HUES6 (cell line): ENCODE measurements at regions not wholly inside any gene's neighbourhood (a gene's known extent, or its start where the extent isn't known, plus 50 kb on each side); places are given as distances from the start of the nearest gene placed in this dataset.

ENCODE experiments used
- H3K27ac ChIP-seq: 2 replicates; pipeline ENCODE4 v1.7.0; 2013; ENCODE audit warnings: low read depth, mild to moderate bottlenecking, low read length, inconsistent platforms
- H3K27me3 ChIP-seq: 2 replicates; pipeline ENCODE4 v1.6.1; 2013; ENCODE audit warnings: low read length; ENCODE audit not compliant: control insufficient read depth, insufficient read depth
- H3K36me3 ChIP-seq: 2 replicates; pipeline ENCODE4 v1.6.1; 2013; ENCODE audit warnings: low read length; ENCODE audit not compliant: control insufficient read depth, insufficient read depth
- H3K4me1 ChIP-seq: 2 replicates; pipeline ENCODE4 v1.6.1; 2013; ENCODE audit warnings: low read length; ENCODE audit not compliant: control insufficient read depth, insufficient read depth
- H3K4me3 ChIP-seq: 2 replicates; pipeline ENCODE4 v1.5.1; 2013; ENCODE audit warnings: low read depth, low read length
- H3K9ac ChIP-seq: one replicate; pipeline ENCODE4 v1.6.1; 2013; ENCODE audit warnings: mild to moderate bottlenecking, low read length
- H3K9me3 ChIP-seq: 2 replicates; pipeline ENCODE4 v1.6.1; 2013; ENCODE audit warnings: low read depth, low read length; ENCODE audit not compliant: control insufficient read depth, insufficient read depth

DNA sequence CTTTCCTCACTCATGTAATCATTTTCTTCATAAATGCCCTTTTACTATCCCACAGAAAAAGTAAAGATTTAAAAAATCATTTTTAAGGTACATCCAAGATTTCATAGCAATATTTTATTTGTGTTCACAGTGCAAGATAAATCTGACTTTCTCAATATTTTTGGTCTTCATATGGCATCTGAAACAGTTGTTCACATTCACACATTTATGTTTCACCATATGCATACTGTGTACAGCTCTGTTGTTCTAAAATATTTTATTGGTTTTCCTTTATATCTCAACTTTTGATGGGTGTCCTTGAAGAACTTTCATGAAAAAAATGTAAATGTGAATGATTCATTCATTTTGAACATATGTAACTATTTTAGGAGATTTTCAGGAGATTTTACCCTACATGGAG lies 348.7 kb downstream of the SNAPC1 start:
- Histone ChIP-seq H3K27me3 (peaks cover 21% of the 10 kb centered on the region), H3K4me1 (peaks cover 5% of the 10 kb centered on the region; the same call in 1 of the 2 replicates), H3K36me3 (no peaks in the 10 kb centered on the region), H3K9me3 (no peaks in the 10 kb centered on the region), H3K9ac (no peak overlapping the region), H3K27ac (no peak overlapping the region), H3K4me3 (no peak overlapping the region)

DNA sequence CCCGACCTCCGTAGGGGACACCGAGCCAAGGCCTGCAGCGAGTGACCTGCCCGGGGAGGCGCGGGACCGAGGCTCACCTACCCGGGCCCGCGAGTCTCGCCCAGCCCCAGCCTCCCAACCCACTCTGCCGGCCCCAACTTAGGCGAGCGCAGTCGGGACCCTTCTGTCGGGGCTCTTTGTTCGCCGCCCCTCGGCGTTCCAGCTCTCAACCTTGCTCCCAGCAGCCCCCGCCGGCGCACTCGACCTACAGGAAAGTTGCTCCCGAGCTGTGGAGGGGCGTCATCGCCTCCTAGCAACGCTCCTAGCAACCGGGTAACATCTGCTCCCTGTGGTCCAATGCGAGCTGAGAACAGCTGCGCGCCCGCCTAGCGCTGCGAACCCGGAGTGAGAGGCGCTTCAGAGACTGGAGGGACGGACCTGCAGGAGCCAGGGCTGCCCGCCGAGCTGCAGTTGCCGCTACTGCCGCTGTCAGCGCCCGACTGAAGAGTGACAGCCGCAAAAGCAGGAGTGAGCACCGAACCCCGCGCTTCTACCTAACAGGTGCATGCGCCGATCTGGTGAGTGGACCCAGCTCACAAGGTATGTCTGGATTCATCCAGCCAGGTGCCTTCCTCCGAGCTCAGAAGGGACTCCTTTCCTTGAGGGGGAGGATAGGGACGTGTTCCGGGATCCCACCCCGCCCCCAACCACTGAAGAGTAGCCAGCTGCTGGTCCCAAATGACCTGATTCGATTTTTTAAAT lies 355.0 kb downstream of the SNAPC1 start:
- H3K9ac ChIP-seq, result no peak overlapping the region
- H3K4me1 ChIP-seq, result peaks cover 5% of the 10 kb centered on the region; the same call in 1 of the 2 replicates
- peak overlapping the region; percentile 70 for H3K4me3 ChIP-seq
- no peak overlapping the region for H3K27ac ChIP-seq
- H3K27me3 ChIP-seq, result peaks cover 72% of the 10 kb centered on the region
- no peaks in the 10 kb centered on the region for H3K36me3 ChIP-seq
- H3K9me3 ChIP-seq, result no peaks in the 10 kb centered on the region

DNA sequence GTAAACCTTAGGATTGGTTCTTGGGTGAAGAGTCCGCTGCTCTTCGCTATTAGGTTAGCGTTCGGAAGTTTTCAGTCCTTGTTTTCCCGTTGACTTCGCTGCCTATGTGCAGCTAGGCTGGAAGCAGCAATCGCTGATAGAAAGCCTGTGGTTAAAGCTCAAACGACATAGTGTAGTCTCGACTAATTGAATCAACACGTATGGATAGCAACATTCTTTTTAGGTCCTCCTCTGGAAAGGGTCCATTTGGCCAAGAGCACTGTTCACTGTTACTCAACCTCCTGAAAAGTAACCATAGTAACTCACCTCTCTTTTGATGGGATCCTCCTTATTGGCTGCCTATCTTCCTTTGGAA lies 355.5 kb downstream of the SNAPC1 start:
- Histone ChIP-seq H3K36me3 (no peaks in the 10 kb centered on the region), H3K9me3 (no peaks in the 10 kb centered on the region), H3K4me3 (peak overlapping the region; percentile 70), H3K27me3 (peaks cover 75% of the 10 kb centered on the region), H3K27ac (no peak overlapping the region), H3K4me1 (peaks cover 5% of the 10 kb centered on the region; the same call in 1 of the 2 replicates), H3K9ac (no peak overlapping the region)

DNA sequence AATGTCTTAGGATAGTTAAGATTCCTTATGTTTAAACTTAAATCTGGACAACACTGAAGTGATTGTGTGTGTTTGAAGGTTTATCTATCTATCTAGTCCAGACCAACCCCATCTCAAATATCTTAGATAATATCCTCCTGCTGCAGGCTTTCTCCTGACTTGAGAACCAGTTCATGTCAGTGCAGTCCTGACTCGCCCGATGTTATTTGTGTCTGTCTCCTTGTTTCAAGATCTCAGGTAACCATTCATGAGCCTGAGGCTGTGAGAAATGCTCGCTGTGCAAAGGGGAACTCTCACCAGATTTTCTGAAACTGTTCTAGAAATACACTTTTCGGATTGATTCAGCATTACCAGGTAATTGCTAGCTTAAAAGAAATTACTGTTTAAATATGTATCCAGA lies 356.2 kb downstream of the SNAPC1 start:
- H3K4me1 ChIP-seq, result no peaks in the 10 kb centered on the region; the same call in 1 of the 2 replicates
- no peak overlapping the region for H3K4me3 ChIP-seq
- no peaks in the 10 kb centered on the region for H3K9me3 ChIP-seq
- H3K27me3 ChIP-seq, result peaks cover 77% of the 10 kb centered on the region
- no peaks in the 10 kb centered on the region for H3K36me3 ChIP-seq
- no peak overlapping the region for H3K9ac ChIP-seq
- no peak overlapping the region for H3K27ac ChIP-seq

DNA sequence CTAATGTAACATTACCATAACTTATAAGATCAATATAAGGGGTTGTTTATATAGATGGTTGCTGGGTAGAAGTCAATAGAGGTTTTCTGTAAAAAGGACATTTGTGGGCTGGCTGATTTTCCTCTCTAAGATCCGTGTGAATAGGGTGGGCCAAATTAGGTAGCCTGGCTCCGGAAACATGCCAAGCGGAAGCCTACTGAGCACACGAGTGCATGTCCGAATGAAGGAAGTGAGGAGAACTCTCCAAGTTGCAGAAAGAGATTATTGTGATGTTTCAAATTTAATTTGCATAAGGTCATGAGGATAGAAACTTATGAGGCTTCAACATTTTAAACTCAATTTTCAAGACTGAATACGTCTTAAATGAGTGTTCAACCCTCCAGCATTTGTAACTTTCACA lies 356.7 kb downstream of the SNAPC1 start:
- Histone ChIP-seq H3K36me3 (no peaks in the 10 kb centered on the region), H3K4me3 (no peak overlapping the region), H3K9me3 (no peaks in the 10 kb centered on the region), H3K9ac (no peak overlapping the region), H3K4me1 (no peaks in the 10 kb centered on the region; the same call in 1 of the 2 replicates), H3K27ac (no peak overlapping the region), H3K27me3 (peaks cover 76% of the 10 kb centered on the region)

DNA sequence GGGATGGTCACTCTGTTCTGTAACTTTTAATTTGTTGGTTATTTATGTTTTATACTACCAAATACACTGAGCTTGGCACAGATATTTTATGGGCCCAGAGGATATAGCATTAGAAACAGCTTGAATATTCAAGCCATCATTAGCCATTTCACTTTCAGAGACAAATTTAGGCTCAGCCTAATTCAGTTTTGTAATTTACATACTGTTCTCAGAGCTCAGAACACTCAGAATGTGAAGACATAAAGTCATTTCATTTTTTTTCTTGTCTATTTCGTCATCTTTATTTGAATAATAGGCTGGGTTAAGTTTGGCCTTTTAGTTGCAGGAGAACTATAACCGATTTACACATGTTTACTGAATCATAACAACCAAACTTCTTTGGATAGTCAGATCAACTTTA lies 361.7 kb downstream of the SNAPC1 start:
- no peak overlapping the region for H3K9ac ChIP-seq
- H3K27ac ChIP-seq, result no peak overlapping the region

DNA sequence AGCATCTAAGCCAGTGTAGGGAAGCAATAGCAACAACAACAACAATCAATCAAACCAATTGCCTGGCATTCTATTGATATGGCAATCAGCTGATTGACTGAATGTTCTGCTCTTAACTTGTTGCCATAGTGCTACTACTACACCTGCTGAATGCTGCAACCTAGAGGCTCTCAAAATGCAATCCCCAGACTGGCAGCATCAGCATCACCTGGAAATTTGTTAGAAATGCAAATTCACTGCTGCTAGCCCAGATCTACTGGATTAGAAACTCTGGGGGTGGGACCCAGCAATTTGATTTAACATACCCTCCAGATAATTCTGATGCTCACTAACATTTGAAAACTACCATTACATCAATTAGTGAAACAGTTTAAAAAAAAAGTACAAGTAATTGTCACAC lies 363.6 kb downstream of the SNAPC1 start:
- Histone ChIP-seq H3K36me3 (no peaks in the 10 kb centered on the region), H3K9ac (no peak overlapping the region), H3K27me3 (peaks cover 11% of the 10 kb centered on the region), H3K4me3 (no peak overlapping the region), H3K4me1 (peaks cover 3% of the 10 kb centered on the region; the same call in 1 of the 2 replicates), H3K9me3 (no peaks in the 10 kb centered on the region), H3K27ac (no peak overlapping the region)

More for the DNA sequence above, 361.7 kb downstream of the SNAPC1 start:
- no peaks in the 10 kb centered on the region for H3K36me3 ChIP-seq
- H3K9me3 ChIP-seq, result no peaks in the 10 kb centered on the region
- H3K4me3 ChIP-seq, result no peak overlapping the region
- peaks cover 26% of the 10 kb centered on the region for H3K27me3 ChIP-seq
- H3K4me1 ChIP-seq, result peaks cover 3% of the 10 kb centered on the region; the same call in 1 of the 2 replicates

DNA sequence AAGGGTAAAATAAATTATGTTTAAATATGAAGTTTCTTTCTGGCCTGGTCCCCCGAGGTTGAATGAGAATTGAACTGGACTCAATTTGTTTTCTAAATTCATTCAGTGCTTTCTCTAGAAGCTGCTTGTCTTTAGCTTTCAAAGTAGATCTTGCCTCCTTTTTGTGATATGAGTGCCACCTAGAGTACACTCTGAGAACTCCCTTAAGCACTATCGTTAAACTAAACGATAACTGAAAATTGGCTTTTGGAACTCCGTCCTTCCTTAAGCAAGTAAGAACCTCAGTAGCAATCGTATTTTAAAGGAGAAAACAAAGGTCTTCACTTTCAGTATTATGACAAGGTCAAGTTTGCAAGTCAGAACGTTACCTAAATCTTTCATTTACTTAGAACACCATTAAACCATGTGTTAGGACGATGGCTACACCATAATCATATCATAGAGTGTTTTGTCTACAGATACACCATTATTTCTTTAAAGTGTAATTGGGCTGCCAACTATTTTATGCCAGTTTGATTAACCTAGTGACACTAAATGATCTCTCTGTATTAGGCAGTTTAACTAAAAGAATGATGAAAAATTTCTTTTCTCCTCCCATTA lies 364.8 kb downstream of the SNAPC1 start:
- Histone ChIP-seq H3K36me3 (no peaks in the 10 kb centered on the region), H3K9ac (no peak overlapping the region), H3K4me3 (no peak overlapping the region), H3K27me3 (peaks cover 7% of the 10 kb centered on the region; the same call in 1 of the 2 replicates), H3K27ac (no peak overlapping the region), H3K4me1 (peaks cover 3% of the 10 kb centered on the region; the same call in 1 of the 2 replicates), H3K9me3 (no peaks in the 10 kb centered on the region)

DNA sequence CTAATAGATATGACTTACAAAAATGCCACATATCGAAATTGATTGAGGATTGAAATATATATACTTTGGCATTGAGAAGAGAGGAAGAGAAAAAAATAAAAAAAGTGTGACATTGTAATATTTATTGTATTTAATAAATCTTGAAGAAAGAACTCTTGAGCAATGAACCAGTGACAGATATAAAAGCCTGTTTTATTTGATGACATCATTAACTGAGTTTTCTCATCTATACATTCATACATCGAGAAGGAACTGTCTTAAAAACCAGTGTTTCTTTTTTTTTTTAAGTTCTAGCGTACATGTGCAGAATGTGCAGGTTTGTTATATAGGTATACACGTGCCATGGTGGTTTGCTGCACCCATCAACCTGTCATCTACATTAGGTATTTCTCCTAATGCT lies 368.2 kb downstream of the SNAPC1 start:
- Histone ChIP-seq H3K9me3 (no peaks in the 10 kb centered on the region; the same call in 1 of the 2 replicates), H3K4me3 (no peak overlapping the region), H3K9ac (no peak overlapping the region), H3K36me3 (no peaks in the 10 kb centered on the region), H3K4me1 (peaks cover 3% of the 10 kb centered on the region; the same call in 1 of the 2 replicates), H3K27ac (no peak overlapping the region), H3K27me3 (0 out of 2 replicates have a peak, but pooled peaks cover 4% of the 10 kb centered on the region)

DNA sequence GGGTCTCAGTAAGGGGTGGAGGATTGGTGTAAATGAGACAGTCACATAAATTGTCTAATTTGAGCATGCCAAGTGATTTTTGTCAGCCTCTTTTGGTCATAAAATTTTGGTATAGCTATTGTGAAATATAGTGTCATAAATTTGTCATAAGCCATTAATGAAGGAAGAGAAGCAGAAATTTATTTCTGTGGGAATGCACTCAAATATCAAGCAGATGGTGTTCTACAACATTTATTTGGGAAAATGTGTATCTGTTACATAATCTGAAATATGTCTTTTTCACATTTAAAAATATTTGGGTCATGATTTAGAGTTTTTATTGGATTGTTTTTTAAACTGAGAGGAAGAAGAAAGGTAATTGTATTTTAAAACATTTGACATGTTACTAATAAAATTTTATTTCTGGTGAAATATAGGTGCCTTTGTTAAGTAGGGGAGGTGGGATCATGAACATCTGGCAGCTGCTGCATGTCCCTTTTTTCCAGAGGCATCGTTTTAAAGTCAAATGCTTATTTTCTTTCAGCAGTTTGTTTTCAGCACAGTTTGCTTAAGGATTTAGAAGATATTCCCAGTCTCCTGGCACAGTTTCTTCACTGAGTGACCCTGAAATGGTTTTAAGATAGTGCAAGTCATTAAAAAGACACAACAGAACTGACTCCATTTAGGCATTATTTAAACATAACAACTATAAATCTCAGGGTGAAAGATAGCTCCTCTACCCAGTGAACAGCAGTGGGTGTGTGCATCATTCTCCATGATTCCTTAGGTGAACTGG lies 371.7 kb downstream of the SNAPC1 start:
- Histone ChIP-seq H3K27ac (no peak overlapping the region), H3K36me3 (no peaks in the 10 kb centered on the region), H3K27me3 (0 out of 2 replicates have a peak, but pooled peaks cover 4% of the 10 kb centered on the region), H3K9ac (no peak overlapping the region), H3K4me1 (peaks cover 3% of the 10 kb centered on the region), H3K9me3 (no peaks in the 10 kb centered on the region; the same call in 1 of the 2 replicates), H3K4me3 (no peak overlapping the region)

DNA sequence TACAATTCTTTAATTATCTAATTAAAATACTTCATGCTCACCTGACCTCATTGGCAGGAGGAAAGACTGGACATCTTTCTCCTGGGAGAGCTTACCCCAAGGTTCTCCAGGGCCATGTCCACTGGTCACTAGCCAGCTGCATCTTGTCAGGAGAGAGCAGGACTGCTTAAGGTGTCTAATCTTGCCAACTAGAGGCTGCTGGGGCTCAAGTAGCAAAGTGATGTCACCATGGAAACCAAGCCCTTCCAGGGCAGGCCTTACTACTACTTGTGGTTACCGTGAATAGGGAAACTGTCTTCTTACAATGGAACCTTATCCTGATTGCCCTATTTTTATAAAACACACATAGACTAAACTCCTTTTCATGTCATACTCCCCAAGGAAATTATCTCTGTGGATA lies 376.4 kb downstream of the SNAPC1 start:
- H3K9me3 ChIP-seq, result no peaks in the 10 kb centered on the region; the same call in 1 of the 2 replicates
- no peaks in the 10 kb centered on the region for H3K36me3 ChIP-seq
- no peak overlapping the region for H3K9ac ChIP-seq
- no peak overlapping the region for H3K4me3 ChIP-seq
- H3K27me3 ChIP-seq, result no peaks in the 10 kb centered on the region
- H3K4me1 ChIP-seq, result peaks cover 3% of the 10 kb centered on the region
- H3K27ac ChIP-seq, result no peak overlapping the region
